ENCODE measurements at regions not wholly inside any gene's neighbourhood (a gene's known extent, or its start where the extent isn't known, plus 50 kb on each side); places are given as distances from the start of the nearest gene placed in this dataset.

DNA sequence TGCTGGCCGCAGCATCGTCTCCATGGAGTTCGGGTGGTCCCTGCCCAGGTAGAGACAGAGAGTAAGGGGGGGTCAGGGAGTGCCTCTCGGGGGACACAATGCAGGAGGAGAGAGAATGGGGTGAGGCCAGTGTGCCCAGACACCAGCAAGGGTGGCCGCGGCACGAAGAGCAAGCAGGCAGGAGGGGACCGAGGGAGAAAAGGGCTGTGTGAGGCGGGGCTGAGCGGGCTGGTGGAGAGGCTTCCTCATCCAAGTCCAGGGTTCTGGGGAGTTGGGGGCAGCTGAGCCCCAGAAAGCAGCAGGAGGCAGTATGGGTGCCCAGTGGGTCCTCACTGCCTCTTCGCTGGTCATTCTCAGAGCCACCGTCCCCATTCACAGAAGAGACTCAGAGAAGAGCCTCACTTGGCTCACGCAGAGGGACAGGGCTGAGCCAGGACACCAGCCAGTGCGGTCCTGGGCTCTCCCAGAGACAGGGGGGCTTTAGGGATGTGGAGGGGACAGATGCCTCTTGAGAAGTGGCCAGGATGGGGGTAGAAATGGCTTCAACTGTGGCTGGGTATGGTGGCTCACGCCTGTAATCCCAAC lies 78.9 kb downstream of the MICALL2 start:
- TF ChIP-seq, protein P1, sequence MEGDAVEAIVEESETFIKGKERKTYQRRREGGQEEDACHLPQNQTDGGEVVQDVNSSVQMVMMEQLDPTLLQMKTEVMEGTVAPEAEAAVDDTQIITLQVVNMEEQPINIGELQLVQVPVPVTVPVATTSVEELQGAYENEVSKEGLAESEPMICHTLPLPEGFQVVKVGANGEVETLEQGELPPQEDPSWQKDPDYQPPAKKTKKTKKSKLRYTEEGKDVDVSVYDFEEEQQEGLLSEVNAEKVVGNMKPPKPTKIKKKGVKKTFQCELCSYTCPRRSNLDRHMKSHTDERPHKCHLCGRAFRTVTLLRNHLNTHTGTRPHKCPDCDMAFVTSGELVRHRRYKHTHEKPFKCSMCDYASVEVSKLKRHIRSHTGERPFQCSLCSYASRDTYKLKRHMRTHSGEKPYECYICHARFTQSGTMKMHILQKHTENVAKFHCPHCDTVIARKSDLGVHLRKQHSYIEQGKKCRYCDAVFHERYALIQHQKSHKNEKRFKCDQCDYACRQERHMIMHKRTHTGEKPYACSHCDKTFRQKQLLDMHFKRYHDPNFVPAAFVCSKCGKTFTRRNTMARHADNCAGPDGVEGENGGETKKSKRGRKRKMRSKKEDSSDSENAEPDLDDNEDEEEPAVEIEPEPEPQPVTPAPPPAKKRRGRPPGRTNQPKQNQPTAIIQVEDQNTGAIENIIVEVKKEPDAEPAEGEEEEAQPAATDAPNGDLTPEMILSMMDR (conservative IDR thresholded peaks at IDR 0.05): no peak
- no peak overlapping the region for H3K4me3 Mint-ChIP-seq
- H3K4me1 Mint-ChIP-seq: no peaks in the 10 kb centered on the region
- no peaks in the 10 kb centered on the region for H3K9me3 Mint-ChIP-seq
- Histone ChIP-seq H3K9me3 (ENCODE audit: control insufficient read depth, low read length) (no peaks in the 10 kb centered on the region), H3K27ac (ENCODE audit: low read depth, low read length) (no peak overlapping the region), H3K36me3 (ENCODE audit: control insufficient read depth, insufficient read depth, low read length) (no peaks in the 10 kb centered on the region), H3K4me1 (ENCODE audit: control insufficient read depth, insufficient read depth, low read length) (no peaks in the 10 kb centered on the region), H3K9ac (ENCODE audit: extremely low read depth, low read length, poor library complexity, severe bottlenecking) (no peak overlapping the region), H3K27me3 (ENCODE audit: control insufficient read depth, insufficient read depth, low read length, poor library complexity, severe bottlenecking) (peaks cover 6% of the 10 kb centered on the region), H3K4me3 (ENCODE audit: low read length) (no peak overlapping the region)
- no peaks in the 10 kb centered on the region for H3K36me3 Mint-ChIP-seq (ENCODE audit: low read depth)
- H3K27me3 Mint-ChIP-seq (ENCODE audit: insufficient read depth): peaks cover 12% of the 10 kb centered on the region
- H3K27ac Mint-ChIP-seq: no peak overlapping the region
- DNase-seq: no peak
- WGBS, 2 experiments (ENCODE audit: insufficient coverage in 1 of 2, insufficient read length in 1 of 2): 68 to 86% methylated on average over 7 to 15 of the region's 15 CpGs

DNA sequence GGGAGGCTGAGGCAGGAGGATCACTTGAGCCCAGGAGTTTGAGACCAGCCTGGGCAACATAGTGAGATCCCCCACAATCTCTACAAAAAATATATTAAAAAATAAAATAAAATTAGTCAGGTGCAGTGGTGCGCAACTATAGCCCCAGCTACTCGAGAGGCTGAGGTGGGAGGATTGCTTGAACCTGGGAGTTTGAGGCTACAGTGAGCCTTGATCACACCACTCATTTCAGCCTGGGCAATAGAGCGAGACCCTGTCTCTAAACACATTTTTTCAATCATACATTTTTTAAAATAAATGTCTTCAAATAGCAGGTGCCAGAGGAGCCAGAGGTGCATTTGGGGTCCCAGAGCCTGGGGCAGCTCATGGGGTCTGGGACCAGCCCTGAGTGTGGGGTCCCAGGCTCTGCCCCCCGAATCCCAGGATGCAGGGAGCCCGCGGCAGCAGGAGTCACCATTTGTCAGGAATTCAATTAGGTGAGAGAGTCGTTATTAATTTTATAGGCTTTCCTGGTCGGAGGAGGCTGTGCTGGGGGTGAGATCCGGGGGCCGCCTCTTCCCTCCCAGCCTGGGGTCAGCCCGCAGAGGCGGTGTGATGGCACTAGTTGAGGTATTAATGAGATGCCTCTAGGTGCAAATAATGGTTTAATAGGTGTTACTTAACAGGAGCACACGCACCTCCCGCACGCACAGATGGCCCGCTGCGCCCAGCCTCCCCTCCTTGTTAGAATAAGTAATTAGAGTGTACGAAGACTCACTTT lies 78.3 kb downstream of the MICALL2 start:
- no peak for DNase-seq
- Mint-ChIP-seq H3K4me3 (no peak overlapping the region), H3K36me3 (ENCODE audit: low read depth) (no peaks in the 10 kb centered on the region), H3K27me3 (ENCODE audit: insufficient read depth) (peaks cover 12% of the 10 kb centered on the region), H3K27ac (no peak overlapping the region), H3K4me1 (no peaks in the 10 kb centered on the region), H3K9me3 (no peaks in the 10 kb centered on the region)
- H3K9me3 ChIP-seq (ENCODE audit: control insufficient read depth, low read length): no peaks in the 10 kb centered on the region
- no peaks in the 10 kb centered on the region for H3K36me3 ChIP-seq (ENCODE audit: control insufficient read depth, insufficient read depth, low read length)
- WGBS, 2 experiments (ENCODE audit: insufficient coverage in 1 of 2, insufficient read length in 1 of 2): 81 to 90% methylated on average over 6 to 17 of the region's 18 CpGs
- no peaks in the 10 kb centered on the region for H3K4me1 ChIP-seq (ENCODE audit: control insufficient read depth, insufficient read depth, low read length)
- H3K4me3 ChIP-seq (ENCODE audit: low read length): no peak overlapping the region
- TF ChIP-seq, protein P1 (conservative IDR thresholded peaks at IDR 0.05): no peak
- no peak overlapping the region for H3K9ac ChIP-seq (ENCODE audit: extremely low read depth, low read length, poor library complexity, severe bottlenecking)
- H3K27me3 ChIP-seq (ENCODE audit: control insufficient read depth, insufficient read depth, low read length, poor library complexity, severe bottlenecking): peaks cover 6% of the 10 kb centered on the region
- H3K27ac ChIP-seq (ENCODE audit: low read depth, low read length): no peak overlapping the region

DNA sequence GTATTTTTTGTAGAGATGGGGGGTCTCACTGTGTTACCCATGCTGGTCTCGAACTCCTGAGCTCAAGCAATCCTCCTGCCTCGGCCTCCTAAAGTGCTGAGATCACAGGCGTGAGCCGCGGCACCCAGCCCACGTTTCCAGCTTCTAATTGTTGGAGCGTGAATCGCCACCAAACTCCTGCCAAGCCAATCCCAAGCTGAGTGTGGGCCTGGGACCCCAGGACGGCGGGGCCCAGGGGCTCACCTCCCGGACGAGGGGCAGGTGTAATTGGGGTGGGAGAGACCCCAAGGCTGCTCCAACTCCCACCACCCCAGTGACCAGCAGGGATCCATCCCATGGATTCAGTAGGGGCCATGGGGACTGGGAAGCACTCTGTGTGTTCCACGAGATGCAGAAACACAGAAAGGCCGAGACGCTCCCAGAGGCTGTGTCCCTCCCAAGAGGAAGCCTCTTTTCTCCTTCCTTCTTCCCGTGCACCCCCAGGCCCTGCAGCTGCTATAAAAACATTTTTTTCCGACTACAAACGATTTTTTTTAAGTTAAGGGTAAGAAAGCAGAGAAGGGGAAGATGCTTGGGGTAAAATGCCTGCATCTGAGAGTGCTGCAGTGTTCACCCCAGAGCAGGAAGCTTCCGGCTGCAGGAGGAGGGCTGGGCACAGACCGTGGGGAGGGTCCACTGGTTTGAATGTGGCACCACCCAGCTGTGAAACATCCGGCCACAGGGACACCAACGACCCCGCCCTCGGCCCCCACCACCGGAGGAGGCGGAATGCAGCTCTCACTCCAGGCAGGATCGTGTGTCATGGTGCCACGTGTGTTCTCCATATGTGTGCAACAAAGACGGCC lies 76.5 kb downstream of the MICALL2 start:
- no peak overlapping the region for H3K27ac ChIP-seq (ENCODE audit: low read depth, low read length)
- no peak overlapping the region for H3K27ac Mint-ChIP-seq
- no peak for DNase-seq
- no peaks in the 10 kb centered on the region for H3K4me1 ChIP-seq (ENCODE audit: control insufficient read depth, insufficient read depth, low read length)
- H3K27me3 Mint-ChIP-seq (ENCODE audit: insufficient read depth): peaks cover 1% of the 10 kb centered on the region
- no peaks in the 10 kb centered on the region for H3K36me3 Mint-ChIP-seq (ENCODE audit: low read depth)
- no peak overlapping the region for H3K9ac ChIP-seq (ENCODE audit: extremely low read depth, low read length, poor library complexity, severe bottlenecking)
- H3K4me1 Mint-ChIP-seq: peaks cover 3% of the 10 kb centered on the region
- TF ChIP-seq, protein P1 (conservative IDR thresholded peaks at IDR 0.05): no peak
- no peaks in the 10 kb centered on the region for H3K9me3 ChIP-seq (ENCODE audit: control insufficient read depth, low read length)
- H3K36me3 ChIP-seq (ENCODE audit: control insufficient read depth, insufficient read depth, low read length): no peaks in the 10 kb centered on the region
- 89 to 90% methylated on average over 22 to 29 of the region's 29 CpGs for WGBS, 2 experiments (ENCODE audit: insufficient coverage in 1 of 2, insufficient read length in 1 of 2)
- no peaks in the 10 kb centered on the region for H3K9me3 Mint-ChIP-seq
- H3K4me3 Mint-ChIP-seq: no peak overlapping the region
- H3K27me3 ChIP-seq (ENCODE audit: control insufficient read depth, insufficient read depth, low read length, poor library complexity, severe bottlenecking): peaks cover 6% of the 10 kb centered on the region
- H3K4me3 ChIP-seq (ENCODE audit: low read length): no peak overlapping the region

Data from endodermal cell (in vitro differentiated cells).